Ectodermal cell (in vitro differentiated cells): ENCODE measurements at regions not wholly inside any gene's neighbourhood (a gene's known extent, or its start where the extent isn't known, plus 50 kb on each side); places are given as distances from the start of the nearest gene placed in this dataset.

Source experiments
- H3K27ac ChIP-seq: 2 replicates; pipeline ENCODE4 v1.7.0; 2013; ENCODE audit warnings: mild to moderate bottlenecking, low read depth, low read length; ENCODE audit not compliant: insufficient read depth, poor library complexity, severe bottlenecking
- H3K27me3 ChIP-seq: 2 replicates; pipeline ENCODE4 v1.7.0; 2013; ENCODE audit warnings: mild to moderate bottlenecking, low read length; ENCODE audit not compliant: insufficient read depth, control insufficient read depth, poor library complexity, severe bottlenecking
- H3K36me3 ChIP-seq: one replicate; pipeline ENCODE4 v1.7.0; 2013; ENCODE audit warnings: low read length; ENCODE audit not compliant: control insufficient read depth, insufficient read depth
- H3K4me1 ChIP-seq: one replicate; pipeline ENCODE4 v1.7.0; 2013; ENCODE audit warnings: low read length; ENCODE audit not compliant: control insufficient read depth, insufficient read depth
- H3K4me3 ChIP-seq: 2 replicates; pipeline ENCODE4 v1.7.0; 2013; ENCODE audit warnings: low read depth, low read length, control low read depth; ENCODE audit not compliant: insufficient read depth
- H3K9me3 ChIP-seq: 2 replicates; pipeline ENCODE4 v1.7.0; 2013; ENCODE audit warnings: mild to moderate bottlenecking, low read length, moderate library complexity; ENCODE audit not compliant: control insufficient read depth
- WGBS, 2 experiments: methylation state at CpG; one replicate each; pipeline ENCODE4 v1.1.7; 2013; ENCODE audit warnings: missing lambda C conversion rate in 2 of 2; 5-methylcytosine and 5-hydroxymethylcytosine counted together

DNA sequence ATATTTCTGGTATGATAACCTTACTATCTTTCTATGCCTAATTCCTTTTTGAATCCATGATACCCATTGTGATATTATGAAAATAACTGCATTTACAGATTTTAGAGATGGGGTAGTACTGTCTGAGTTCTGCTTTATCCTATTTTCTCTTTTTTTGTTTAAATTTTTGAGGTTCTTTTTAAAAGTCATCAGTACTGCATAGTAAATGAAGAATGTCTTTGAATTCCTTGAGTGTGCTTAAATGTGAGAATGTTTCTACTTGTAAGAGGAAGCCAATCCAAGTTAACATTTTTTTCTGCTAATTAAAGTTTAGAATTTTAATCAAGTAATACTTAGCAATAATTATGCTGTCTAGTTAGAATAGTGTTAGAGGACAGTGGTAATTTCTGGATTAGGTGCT, 474.6 kb downstream of the PCNX1 start:
- H3K36me3 ChIP-seq = no peaks in the 10 kb centered on the region
- peaks cover 9% of the 10 kb centered on the region for H3K4me1 ChIP-seq
- H3K4me3 ChIP-seq = no peak overlapping the region
- no peaks in the 10 kb centered on the region for H3K9me3 ChIP-seq
- H3K27me3 ChIP-seq = no peaks in the 10 kb centered on the region
- no peak overlapping the region for H3K27ac ChIP-seq

DNA sequence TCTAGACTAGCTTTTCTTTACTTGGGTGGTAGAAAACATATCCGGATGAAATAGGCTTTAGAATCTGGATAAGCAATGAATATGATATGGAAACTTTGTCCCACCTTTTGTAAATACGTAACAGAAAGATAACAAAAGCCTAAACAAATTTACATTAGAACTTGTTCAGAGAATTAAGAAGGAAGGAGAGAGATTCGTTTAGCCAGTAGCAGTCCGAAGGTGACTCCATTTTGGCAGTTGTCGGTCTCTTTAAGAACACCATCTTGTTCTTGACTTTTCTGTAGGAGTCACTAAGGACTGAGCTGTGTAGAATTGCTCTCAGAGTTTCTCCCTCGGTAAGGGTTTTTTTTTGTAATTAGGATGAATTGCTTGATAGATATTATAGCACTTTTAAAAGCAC, 475.1 kb downstream of the PCNX1 start:
- no peaks in the 10 kb centered on the region for H3K27me3 ChIP-seq
- no peaks in the 10 kb centered on the region for H3K36me3 ChIP-seq
- WGBS, 2 experiments = 96 to 97% methylated on average over 6 of the region's 6 CpGs
- H3K4me3 ChIP-seq = no peak overlapping the region
- peaks cover 9% of the 10 kb centered on the region for H3K4me1 ChIP-seq
- no peaks in the 10 kb centered on the region for H3K9me3 ChIP-seq
- H3K27ac ChIP-seq = no peak overlapping the region

DNA sequence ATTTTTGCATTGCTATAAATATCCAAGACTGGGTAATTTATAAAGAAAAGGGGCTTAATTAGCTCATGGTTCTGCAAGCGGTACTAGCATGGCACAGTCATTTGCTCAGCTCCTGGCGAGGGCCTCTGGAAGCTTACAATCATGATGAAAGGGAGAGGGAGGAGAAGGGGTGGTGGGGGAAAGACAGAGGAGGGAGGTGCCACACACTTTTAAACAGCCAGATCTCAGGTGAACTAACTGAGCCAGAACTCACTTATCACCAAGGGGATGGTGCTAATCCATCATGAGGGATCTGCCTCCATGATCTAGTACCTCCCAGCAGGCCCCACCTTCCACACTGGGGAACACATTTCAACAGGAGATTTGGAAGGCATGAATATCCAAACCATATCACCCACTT, 476.3 kb downstream of the PCNX1 start:
- Histone ChIP-seq H3K4me1 (peaks cover 9% of the 10 kb centered on the region), H3K27ac (no peak overlapping the region), H3K4me3 (no peak overlapping the region), H3K27me3 (no peaks in the 10 kb centered on the region), H3K36me3 (no peaks in the 10 kb centered on the region), H3K9me3 (no peaks in the 10 kb centered on the region)
- 91 to 94% methylated on average over 2 of the region's 2 CpGs for WGBS, 2 experiments

DNA sequence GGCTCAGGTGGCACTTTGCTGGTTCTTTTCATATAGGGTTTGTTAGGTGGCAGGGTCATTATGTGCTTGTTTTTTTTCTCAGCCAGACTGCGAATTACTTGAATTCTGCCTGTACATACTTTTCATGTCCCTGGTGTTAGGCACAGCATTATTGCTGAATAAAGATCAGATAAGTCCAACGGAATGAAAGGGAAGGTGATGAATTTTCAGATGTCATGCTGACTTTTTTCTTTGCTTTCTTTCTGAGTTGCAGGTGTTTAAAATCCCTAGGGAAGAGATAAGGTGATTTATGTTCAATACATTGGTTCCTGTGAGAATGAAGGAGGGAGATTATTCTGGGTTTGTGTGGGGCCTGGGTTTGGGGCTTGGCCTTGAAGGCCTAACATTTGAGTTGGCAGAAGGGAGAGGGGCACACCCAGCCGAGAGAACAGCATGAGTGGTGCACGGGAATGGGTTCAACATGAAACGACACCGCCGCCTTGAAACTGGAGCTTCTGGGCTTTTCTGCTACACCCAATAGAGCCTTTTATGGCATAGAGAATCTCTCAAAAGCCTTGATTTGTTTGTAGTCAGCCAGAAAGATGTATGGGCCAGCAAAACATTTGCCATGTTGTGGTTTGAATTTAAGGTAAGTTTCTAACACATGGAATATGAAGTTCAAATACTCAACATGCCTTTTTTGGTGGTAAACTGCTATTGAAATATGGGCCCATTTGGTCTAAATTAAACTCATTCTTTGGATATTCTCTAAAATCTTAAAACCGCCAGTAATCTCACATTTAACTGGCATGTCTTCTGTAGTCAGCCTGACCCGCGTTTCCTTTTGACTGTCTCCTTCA, 477.0 kb downstream of the PCNX1 start:
- Histone ChIP-seq H3K9me3 (no peaks in the 10 kb centered on the region), H3K27ac (no peak overlapping the region), H3K4me3 (no peak overlapping the region), H3K27me3 (no peaks in the 10 kb centered on the region), H3K36me3 (no peaks in the 10 kb centered on the region), H3K4me1 (peaks cover 9% of the 10 kb centered on the region)
- WGBS, 2 experiments = 86 to 90% methylated on average over 10 of the region's 10 CpGs

DNA sequence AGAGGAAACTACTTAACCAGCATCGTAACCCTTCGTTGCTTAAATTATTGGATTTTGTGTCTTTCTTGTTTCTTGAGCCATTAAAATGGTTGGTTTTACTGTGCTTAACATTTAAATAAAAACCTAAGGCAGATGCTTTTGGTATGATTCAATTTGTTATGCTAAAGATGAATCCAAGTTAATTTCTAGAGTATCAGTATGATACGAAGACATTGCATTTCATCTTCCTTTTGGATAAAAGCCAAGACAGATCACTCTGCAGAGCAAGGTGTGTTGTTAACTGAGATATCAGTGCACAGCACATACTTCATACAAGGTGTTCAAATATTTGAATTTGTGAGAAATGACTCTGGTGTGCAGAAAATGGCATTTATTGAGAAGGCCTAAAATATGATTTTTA, 480.5 kb downstream of the PCNX1 start:
- Histone ChIP-seq H3K4me3 (no peak overlapping the region), H3K9me3 (no peaks in the 10 kb centered on the region), H3K36me3 (no peaks in the 10 kb centered on the region), H3K27ac (no peak overlapping the region), H3K27me3 (no peaks in the 10 kb centered on the region), H3K4me1 (peaks cover 9% of the 10 kb centered on the region)
- whole genome bisulfite sequencing, 2 experiments = 99 to 100% methylated on average over 3 of the region's 3 CpGs

- no peak overlapping the region for H3K27ac ChIP-seq
- WGBS, 2 experiments = 94 to 96% methylated on average over 6 of the region's 6 CpGs
- H3K36me3 ChIP-seq = no peaks in the 10 kb centered on the region
- no peak overlapping the region for H3K4me3 ChIP-seq
- H3K4me1 ChIP-seq = peaks cover 9% of the 10 kb centered on the region
- H3K27me3 ChIP-seq = no peaks in the 10 kb centered on the region
- no peaks in the 10 kb centered on the region for H3K9me3 ChIP-seq
Observed at GRCh38 chr14:71388336-71388735, 481.1 kb downstream of the PCNX1 start.

- Histone ChIP-seq H3K4me3 (no peak overlapping the region), H3K36me3 (no peaks in the 10 kb centered on the region), H3K27ac (no peak overlapping the region), H3K4me1 (peaks cover 8% of the 10 kb centered on the region), H3K27me3 (no peaks in the 10 kb centered on the region), H3K9me3 (no peaks in the 10 kb centered on the region)
- WGBS, 2 experiments = 88 to 95% methylated on average over 4 of the region's 4 CpGs
Observed at GRCh38 chr14:71388862-71389261, 481.6 kb downstream of the PCNX1 start.

GRCh38 chr14:71394386-71394785, 487.1 kb downstream of the PCNX1 start:
- no peaks in the 10 kb centered on the region for H3K4me1 ChIP-seq
- H3K4me3 ChIP-seq = no peak overlapping the region
- no peaks in the 10 kb centered on the region for H3K9me3 ChIP-seq
- 100% methylated on average over 1 to 2 of the region's 2 CpGs for WGBS, 2 experiments
- H3K27ac ChIP-seq = no peak overlapping the region
- no peaks in the 10 kb centered on the region for H3K36me3 ChIP-seq
- no peaks in the 10 kb centered on the region for H3K27me3 ChIP-seq

DNA sequence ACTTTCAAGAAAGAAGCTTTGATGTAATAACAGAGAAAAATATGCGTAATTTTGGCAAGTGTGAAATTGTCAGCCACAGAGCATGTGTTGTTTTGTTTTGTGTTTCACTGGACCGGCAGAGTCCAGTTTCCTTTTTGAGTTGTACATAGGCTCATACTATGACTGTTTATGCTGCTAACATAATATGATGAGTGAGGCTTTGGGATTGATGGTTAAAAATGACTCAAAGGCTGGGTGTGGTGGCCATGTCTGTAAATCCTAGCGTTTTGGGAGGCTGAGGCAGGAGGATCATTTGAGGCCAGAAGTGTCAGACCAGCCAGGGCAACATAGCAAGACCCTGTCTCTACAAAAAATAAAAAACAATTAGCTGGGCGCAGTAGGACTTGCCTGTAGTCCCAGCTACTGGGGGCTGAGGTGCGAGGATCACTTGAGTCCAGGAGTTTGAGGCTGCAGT, 487.9 kb downstream of the PCNX1 start:
- Histone ChIP-seq H3K27ac (no peak overlapping the region), H3K4me3 (no peak overlapping the region), H3K4me1 (no peaks in the 10 kb centered on the region), H3K27me3 (no peaks in the 10 kb centered on the region), H3K9me3 (no peaks in the 10 kb centered on the region), H3K36me3 (no peaks in the 10 kb centered on the region)
- 95% methylated on average over 5 of the region's 5 CpGs for WGBS, 2 experiments

- Histone ChIP-seq H3K9me3 (no peaks in the 10 kb centered on the region), H3K4me3 (no peak overlapping the region), H3K4me1 (no peaks in the 10 kb centered on the region), H3K27me3 (no peaks in the 10 kb centered on the region), H3K27ac (no peak overlapping the region), H3K36me3 (no peaks in the 10 kb centered on the region)
- WGBS, 2 experiments = 92 to 98% methylated on average over 1 to 2 of the region's 2 CpGs
Observed at GRCh38 chr14:71395636-71396035, 488.4 kb downstream of the PCNX1 start.
